Heart left ventricle (tissue), 13 donors: ENCODE measurements at regions not wholly inside any gene's neighbourhood (a gene's known extent, or its start where the extent isn't known, plus 50 kb on each side); places are given as distances from the start of the nearest gene placed in this dataset.

Experiments
- POLR2A ChIP-seq, 2 donors: fragments of 450-650 bp; IDR thresholded peaks; one replicate each; pipeline ENCODE4 v1.6.1; 2017; ENCODE audit warnings: antibody characterized with exemption in 2 of 2, mild to moderate bottlenecking in 2 of 2, moderate library complexity in 2 of 2
- TF ChIP-seq, protein P1 (sequence below), 12 donors: fragments of 200-600 bp; sonication (generic) in 4 of 12; IDR thresholded peaks; one replicate each; pipeline versions ENCODE4 v1.5.0 to v1.8.0; 2018 to 2022; ENCODE audit warnings: antibody characterized with exemption in 12 of 12, mild to moderate bottlenecking in 5 of 12
- donor health status: ischemic (EF 13 %, LVEDD 7.1; RV severe dilation, severe dysfunction).
- donor health status: DM: no; HTN: yes; CAD: no.
- donor health status: DM: no; HTN: no; CAD: no.
- donor health status: ischemic (EF 25% LVEDD 6.9; RV normal size, moderate dysfunction).
- donor health status: ischemic (EF 25% LVEDD 5.7; RV mildly dilated, moderate dysfunction).
- donor health status: ischemic (EF 35%, LVEDD 5.7; RV mildly dilated, moderate dysfunction).
- donor health status: nonischemic (EF 11% LVEDD 7.7; RV severe dilation, severe dysfunction).
- donor health status: DM: yes; HTN: yes; CAD: no.
- donor health status: PGD.
- donor health status: ischemic (EF 29% LVEDD 5.4; RV normal size, mild dysfunction).
- donor health status: nonischemic (EF 23%, LVEDD 6.1; RV moderate dilation, normal function).

DNA sequence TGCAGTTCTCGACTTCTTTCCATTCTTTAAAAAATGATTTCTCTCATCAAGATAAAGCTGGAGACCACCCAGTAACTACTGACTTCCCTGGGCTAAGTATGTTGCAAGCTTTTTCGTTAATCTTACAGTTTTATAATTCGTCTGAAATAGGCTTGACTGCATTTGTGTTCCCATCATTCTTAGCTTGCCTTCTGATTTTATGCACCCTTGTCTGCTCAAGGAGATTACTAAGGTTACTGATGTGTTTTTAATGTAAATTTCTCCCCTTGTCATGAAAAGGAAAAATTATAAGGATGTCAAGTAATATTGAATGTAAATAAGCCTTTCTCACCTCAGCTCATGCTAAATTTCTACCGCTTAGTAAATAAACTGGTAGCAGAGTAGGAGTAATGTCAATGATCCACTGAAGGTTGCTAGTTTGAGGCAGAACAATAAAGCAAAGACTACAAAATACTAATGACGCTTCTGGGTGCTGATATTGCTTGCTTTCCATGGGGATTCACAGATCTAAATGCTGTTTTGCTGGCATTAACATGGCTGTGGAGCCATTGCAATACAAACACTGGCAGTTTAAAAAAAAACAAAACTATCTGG, 91.9 kb upstream of the CDH20 start:
- TF ChIP-seq, protein P1, sequence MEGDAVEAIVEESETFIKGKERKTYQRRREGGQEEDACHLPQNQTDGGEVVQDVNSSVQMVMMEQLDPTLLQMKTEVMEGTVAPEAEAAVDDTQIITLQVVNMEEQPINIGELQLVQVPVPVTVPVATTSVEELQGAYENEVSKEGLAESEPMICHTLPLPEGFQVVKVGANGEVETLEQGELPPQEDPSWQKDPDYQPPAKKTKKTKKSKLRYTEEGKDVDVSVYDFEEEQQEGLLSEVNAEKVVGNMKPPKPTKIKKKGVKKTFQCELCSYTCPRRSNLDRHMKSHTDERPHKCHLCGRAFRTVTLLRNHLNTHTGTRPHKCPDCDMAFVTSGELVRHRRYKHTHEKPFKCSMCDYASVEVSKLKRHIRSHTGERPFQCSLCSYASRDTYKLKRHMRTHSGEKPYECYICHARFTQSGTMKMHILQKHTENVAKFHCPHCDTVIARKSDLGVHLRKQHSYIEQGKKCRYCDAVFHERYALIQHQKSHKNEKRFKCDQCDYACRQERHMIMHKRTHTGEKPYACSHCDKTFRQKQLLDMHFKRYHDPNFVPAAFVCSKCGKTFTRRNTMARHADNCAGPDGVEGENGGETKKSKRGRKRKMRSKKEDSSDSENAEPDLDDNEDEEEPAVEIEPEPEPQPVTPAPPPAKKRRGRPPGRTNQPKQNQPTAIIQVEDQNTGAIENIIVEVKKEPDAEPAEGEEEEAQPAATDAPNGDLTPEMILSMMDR (IDR thresholded peaks at IDR 0.05): no peak
- no peak for TF ChIP-seq POLR2A (IDR thresholded peaks at IDR 0.05)
